Ectodermal cell (in vitro differentiated cells): ENCODE measurements at regions not wholly inside any gene's neighbourhood (a gene's known extent, or its start where the extent isn't known, plus 50 kb on each side); places are given as distances from the start of the nearest gene placed in this dataset.

Source experiments
- H3K27ac ChIP-seq: 2 replicates; pipeline ENCODE4 v1.7.0; 2013; ENCODE audit warnings: mild to moderate bottlenecking, low read depth, low read length; ENCODE audit not compliant: insufficient read depth, poor library complexity, severe bottlenecking
- H3K27me3 ChIP-seq: 2 replicates; pipeline ENCODE4 v1.7.0; 2013; ENCODE audit warnings: mild to moderate bottlenecking, low read length; ENCODE audit not compliant: insufficient read depth, control insufficient read depth, poor library complexity, severe bottlenecking
- H3K36me3 ChIP-seq: one replicate; pipeline ENCODE4 v1.7.0; 2013; ENCODE audit warnings: low read length; ENCODE audit not compliant: control insufficient read depth, insufficient read depth
- H3K4me1 ChIP-seq: one replicate; pipeline ENCODE4 v1.7.0; 2013; ENCODE audit warnings: low read length; ENCODE audit not compliant: control insufficient read depth, insufficient read depth
- H3K4me3 ChIP-seq: 2 replicates; pipeline ENCODE4 v1.7.0; 2013; ENCODE audit warnings: low read depth, low read length, control low read depth; ENCODE audit not compliant: insufficient read depth
- H3K9me3 ChIP-seq: 2 replicates; pipeline ENCODE4 v1.7.0; 2013; ENCODE audit warnings: mild to moderate bottlenecking, low read length, moderate library complexity; ENCODE audit not compliant: control insufficient read depth
- WGBS, 2 experiments: methylation state at CpG; one replicate each; pipeline ENCODE4 v1.1.7; 2013; ENCODE audit warnings: missing lambda C conversion rate in 2 of 2; 5-methylcytosine and 5-hydroxymethylcytosine counted together

DNA sequence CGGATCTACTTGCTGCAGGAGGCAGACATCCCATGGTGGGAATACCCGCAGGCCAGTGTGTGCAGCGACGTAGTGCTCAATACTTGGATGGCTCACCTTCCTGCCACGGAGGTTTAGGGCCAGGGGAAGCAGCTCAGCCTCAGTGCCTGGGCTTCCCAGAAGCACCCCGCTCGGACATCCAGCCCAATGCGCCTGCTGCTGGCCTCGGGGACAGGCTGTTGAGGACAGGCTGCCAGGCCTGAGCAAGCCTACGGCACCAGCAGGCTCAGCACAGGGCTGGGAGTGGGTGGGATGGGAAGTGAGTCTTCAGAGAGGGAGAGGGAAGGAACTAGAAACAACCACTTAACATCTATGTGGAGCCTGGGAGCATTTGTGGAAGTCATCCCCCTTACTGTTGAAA, 441.3 kb upstream of the MGMT start:
- Histone ChIP-seq H3K27ac (no peak overlapping the region), H3K36me3 (no peaks in the 10 kb centered on the region), H3K9me3 (no peaks in the 10 kb centered on the region), H3K27me3 (no peaks in the 10 kb centered on the region), H3K4me1 (peaks cover 7% of the 10 kb centered on the region), H3K4me3 (no peak overlapping the region)
- WGBS, 2 experiments: 78 to 84% methylated on average over 10 of the region's 10 CpGs

DNA sequence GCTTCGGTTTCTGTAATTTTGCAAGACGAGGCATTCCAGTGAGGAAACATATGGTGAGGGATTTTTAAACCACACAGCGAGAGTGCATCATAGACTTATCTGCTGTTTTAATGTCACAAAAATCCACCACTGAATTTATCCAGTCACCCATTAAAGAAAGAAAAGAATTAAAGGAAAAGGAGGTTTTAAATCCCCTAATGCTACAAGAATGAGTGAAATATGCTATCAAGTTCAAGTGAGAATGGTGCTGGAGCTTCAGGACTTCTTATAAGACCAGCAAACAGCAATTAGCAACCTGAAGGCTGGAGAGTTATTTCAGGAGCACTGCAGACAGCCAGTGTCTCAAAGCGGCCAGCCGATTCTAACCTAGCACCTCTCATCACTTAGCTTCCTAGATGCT, 439.1 kb upstream of the MGMT start:
- Histone ChIP-seq H3K27ac (no peak overlapping the region), H3K36me3 (no peaks in the 10 kb centered on the region), H3K9me3 (no peaks in the 10 kb centered on the region), H3K27me3 (no peaks in the 10 kb centered on the region), H3K4me3 (no peak overlapping the region), H3K4me1 (peaks cover 2% of the 10 kb centered on the region)
- 92% methylated on average over 4 to 5 of the region's 5 CpGs for WGBS, 2 experiments

DNA sequence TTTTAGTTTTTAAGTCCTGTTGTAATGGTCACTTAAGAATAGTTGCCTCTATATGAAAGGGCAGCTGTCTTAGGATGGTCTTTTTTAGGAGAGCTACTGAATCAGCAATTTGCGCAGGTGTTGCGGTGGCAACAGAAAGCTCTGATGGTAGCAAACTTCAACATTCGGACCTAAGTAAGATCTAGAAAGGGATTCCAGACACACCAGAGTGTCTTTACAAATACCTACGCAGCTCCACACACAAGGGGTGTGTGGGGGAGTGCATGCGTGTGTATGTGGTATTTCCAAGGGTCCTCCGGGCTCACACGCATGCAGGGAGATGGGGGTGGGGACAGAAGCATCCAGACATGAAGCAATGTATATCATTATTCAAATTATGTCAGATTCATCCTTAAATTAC, 438.6 kb upstream of the MGMT start:
- Histone ChIP-seq H3K36me3 (no peaks in the 10 kb centered on the region), H3K4me3 (no peak overlapping the region), H3K27ac (no peak overlapping the region), H3K27me3 (no peaks in the 10 kb centered on the region), H3K9me3 (no peaks in the 10 kb centered on the region), H3K4me1 (no peaks in the 10 kb centered on the region)
- WGBS, 2 experiments: 95 to 100% methylated on average over 3 to 7 of the region's 7 CpGs

DNA sequence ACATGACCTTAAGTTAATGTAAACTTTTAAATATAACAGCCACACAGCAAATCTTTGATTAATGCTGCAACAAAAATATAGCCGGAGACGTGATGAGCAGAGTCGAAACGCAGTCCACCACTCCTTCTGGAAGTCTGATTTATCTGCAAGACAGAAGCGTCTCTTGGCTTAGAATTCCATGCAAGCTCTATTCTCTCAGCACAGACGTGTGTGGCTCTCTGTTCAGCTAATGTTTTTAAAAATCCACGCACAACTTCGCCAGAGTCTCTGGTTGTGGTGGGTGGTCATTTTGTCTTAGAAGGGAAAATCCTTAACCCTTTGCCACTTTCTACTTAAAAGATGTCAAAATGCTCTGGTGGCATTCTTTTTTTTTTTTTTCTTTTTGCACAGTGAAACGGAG, 438.0 kb upstream of the MGMT start:
- Histone ChIP-seq H3K4me3 (no peak overlapping the region), H3K27ac (no peak overlapping the region), H3K36me3 (no peaks in the 10 kb centered on the region), H3K9me3 (no peaks in the 10 kb centered on the region), H3K27me3 (no peaks in the 10 kb centered on the region), H3K4me1 (peaks cover 4% of the 10 kb centered on the region)
- 96% methylated on average over 6 to 9 of the region's 9 CpGs for WGBS, 2 experiments

DNA sequence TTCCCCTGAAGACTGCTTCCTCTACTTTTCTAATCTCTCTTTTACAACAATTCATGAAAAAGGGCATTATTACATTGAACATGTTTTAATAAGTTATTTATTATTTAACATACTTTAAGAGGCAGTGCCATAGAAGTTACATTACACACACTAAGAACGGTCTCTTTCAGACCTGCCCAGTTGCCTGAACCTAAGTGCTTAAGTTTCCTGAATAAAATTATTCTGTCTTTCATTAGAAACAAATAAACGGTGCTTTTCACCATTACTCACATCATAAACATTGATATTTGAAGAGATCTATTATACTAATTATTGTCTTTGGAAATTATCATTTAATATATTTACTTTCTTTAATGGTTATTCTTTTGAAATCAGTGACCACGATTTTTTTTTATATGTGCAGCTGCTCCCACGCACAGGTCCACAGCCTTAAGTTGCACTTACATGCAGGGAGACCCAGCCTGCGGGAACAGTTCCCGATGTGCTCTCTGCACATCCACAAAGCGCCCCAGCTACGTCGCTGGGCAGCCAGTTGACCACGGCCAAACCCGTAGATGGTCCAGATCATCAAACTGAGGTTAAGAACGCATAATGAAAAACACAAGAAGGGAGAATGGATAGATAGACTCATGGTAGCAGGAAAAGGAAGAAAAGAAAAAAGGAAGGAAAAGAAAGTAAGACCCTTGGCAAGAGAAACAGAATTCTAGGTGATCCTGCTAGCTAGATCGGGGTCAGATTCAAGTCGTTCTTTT, 437.0 kb upstream of the MGMT start:
- Histone ChIP-seq H3K4me1 (peaks cover 4% of the 10 kb centered on the region), H3K27me3 (no peaks in the 10 kb centered on the region), H3K9me3 (no peaks in the 10 kb centered on the region), H3K36me3 (no peaks in the 10 kb centered on the region), H3K4me3 (no peak overlapping the region), H3K27ac (no peak overlapping the region)
- 94 to 95% methylated on average over 12 to 13 of the region's 14 CpGs for WGBS, 2 experiments

DNA sequence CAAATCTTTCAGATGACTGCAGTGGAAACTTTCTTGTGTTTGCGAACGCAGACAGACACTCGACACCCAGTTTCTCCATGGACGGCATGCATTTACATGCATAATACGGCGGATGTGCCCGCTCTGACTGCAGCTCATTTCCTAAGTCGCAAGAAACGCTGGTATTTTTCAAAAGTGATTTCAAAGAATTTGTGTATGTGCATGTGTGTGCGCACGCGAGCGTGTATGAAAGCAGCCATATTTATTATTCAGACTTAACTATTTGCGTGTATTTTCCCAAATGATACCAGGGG, 436.5 kb upstream of the MGMT start:
- Histone ChIP-seq H3K9me3 (no peaks in the 10 kb centered on the region), H3K27me3 (peaks cover 1% of the 10 kb centered on the region), H3K36me3 (no peaks in the 10 kb centered on the region), H3K4me3 (no peak overlapping the region), H3K4me1 (peaks cover 4% of the 10 kb centered on the region), H3K27ac (no peak overlapping the region)
- WGBS, 2 experiments: 91 to 94% methylated on average over 14 of the region's 14 CpGs

DNA sequence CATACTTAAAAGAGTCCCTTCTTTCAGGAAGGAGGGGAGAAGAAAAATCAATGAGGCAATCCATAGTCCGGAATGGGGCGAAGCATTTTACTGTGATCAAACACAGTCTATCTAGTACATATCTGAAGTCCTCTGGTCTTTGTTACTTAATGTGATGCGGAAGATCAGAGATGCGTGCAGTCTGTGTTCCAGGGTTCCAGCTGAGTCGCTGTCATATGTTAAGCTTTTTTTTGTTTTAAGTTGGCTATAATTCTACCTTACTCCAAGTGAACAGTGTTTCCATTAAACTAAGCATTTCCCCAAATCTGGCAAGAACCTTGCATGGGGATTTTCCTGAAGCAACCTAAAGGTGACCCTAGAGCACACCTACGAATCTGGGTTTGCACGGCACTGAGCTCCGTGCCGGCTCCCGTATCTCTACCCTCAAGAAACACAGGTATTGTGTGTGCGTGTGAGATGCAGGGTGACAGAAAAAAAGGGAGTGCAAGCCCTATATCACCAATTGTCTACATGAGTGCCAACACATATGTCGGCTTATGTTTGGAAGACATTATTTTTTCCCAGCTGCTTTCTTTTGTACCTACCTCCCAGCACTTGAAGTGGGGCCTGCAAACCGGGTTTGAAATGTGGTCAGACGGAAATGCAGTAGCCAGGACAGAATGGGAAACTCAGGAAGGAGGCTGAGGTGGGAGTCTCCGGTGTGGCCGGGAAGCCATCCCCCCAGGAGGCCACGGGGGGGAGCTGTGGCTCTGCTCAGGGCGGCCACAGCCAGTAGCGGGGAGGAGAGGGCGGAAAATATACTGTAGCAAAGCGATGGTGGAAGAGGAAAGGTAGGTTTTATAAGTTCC, 435.8 kb upstream of the MGMT start:
- Histone ChIP-seq H3K9me3 (no peaks in the 10 kb centered on the region), H3K4me1 (peaks cover 4% of the 10 kb centered on the region), H3K4me3 (no peak overlapping the region), H3K27me3 (peaks cover 3% of the 10 kb centered on the region), H3K36me3 (no peaks in the 10 kb centered on the region), H3K27ac (no peak overlapping the region)
- WGBS, 2 experiments: 49 to 56% methylated on average over 20 to 21 of the region's 21 CpGs

DNA sequence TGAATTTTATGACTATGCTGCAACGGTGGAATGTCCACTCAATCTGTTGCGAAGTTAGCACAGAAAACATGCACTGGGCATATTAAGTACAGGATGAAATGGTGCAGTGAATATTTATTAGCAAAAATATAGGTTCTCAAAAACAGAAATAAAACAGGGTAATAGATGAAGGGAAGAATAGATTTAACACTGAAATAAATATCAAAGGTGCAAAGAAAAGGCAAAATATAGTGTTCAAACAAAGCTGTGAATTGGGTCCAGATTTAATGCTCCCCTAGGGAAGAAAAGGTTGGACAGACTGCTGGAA, 435.2 kb upstream of the MGMT start:
- Histone ChIP-seq H3K9me3 (no peaks in the 10 kb centered on the region), H3K27ac (no peak overlapping the region), H3K4me1 (peaks cover 4% of the 10 kb centered on the region), H3K4me3 (no peak overlapping the region), H3K27me3 (peaks cover 3% of the 10 kb centered on the region), H3K36me3 (no peaks in the 10 kb centered on the region)
- WGBS, 2 experiments: 5 to 6% methylated on average over 2 of the region's 2 CpGs

DNA sequence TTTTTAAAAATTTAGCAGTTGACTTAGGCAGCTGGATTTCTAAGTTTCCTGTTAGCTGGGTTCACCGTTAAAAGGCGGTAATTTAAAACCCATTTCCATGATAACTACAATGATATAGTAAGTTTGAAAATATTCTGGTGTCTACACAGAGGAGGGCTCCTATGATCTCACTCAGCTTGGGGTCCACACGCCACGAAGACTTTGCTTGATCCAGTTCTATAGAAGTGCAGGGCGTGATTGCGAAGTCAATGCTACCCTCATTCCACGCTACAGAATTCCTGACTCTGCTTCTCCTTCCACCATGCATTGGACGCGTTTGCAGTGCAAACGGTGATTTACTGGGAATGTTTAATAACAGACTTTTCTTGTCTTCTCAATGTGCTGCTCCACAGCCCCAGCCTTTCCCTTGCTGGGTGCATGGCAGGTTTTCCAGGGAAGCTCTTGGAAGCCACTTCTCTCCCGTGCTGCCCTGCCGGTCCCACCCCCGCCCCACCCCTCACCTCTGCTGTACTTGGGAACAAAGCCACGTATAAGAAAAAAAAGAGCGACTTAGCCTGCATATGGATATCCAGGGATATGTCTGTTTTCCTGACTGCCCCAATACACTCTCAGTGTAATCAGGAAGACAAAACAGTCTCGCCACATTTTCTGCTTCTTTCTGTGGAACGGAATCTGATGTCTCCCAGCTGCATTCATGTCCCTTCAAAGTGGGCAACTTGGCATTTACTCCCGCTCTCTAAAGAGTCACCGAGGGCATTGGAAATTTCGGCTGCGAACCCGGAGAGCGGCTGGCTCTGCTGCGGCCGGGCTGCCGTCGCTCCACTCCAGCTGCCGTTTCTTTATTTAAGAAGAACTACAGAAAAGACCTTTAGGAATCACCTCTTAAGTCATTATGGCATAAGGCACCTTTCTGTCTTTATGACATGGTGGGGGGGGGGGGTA, 434.4 kb upstream of the MGMT start:
- Histone ChIP-seq H3K27ac (no peak overlapping the region), H3K4me3 (no peak overlapping the region), H3K27me3 (peaks cover 3% of the 10 kb centered on the region), H3K9me3 (no peaks in the 10 kb centered on the region), H3K4me1 (peaks cover 4% of the 10 kb centered on the region), H3K36me3 (no peaks in the 10 kb centered on the region)
- WGBS, 2 experiments: 81 to 83% methylated on average over 25 to 28 of the region's 28 CpGs

DNA sequence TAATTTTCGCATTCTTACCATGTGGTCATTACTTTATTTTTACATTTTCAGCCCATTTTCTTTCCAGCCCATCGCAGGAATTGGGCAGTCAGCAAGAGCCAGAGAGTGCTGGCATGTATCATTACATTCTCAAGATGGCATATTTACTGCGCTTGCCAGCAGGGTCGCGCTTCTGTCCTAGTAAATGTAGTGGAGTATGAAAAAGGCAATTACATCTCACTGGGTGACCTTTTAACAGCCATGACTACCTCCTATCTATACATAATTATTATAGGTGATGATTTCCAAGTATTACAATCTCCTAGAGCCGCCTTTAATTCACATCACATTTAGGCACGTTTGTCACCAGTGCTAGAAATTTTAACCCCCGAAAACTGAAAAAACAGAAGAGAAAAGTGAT, 433.7 kb upstream of the MGMT start:
- H3K27ac ChIP-seq: no peak overlapping the region
- no peaks in the 10 kb centered on the region for H3K36me3 ChIP-seq
- 87 to 94% methylated on average over 7 to 8 of the region's 8 CpGs for WGBS, 2 experiments

More for the DNA sequence above, 433.7 kb upstream of the MGMT start:
- peaks cover 3% of the 10 kb centered on the region for H3K27me3 ChIP-seq
- no peaks in the 10 kb centered on the region for H3K9me3 ChIP-seq
- H3K4me3 ChIP-seq: no peak overlapping the region
- peaks cover 4% of the 10 kb centered on the region for H3K4me1 ChIP-seq
